NCI-H1436 (cell line): ENCODE measurements at regions not wholly inside any gene's neighbourhood (a gene's known extent, or its start where the extent isn't known, plus 50 kb on each side); places are given as distances from the start of the nearest gene placed in this dataset.

Experiments
- DNase-seq: peaks from one replicate; lab custom pipeline; 2025; lab: John Stamatoyannopoulos, UW

- DNase-seq, result no peak
Measured at GRCh38 chr17:77700165-77700881, 258.2 kb upstream of the TNRC6C start.

GRCh38 chr17:77701996-77702395, 256.5 kb upstream of the TNRC6C start:
- no peak for DNase-seq

DNA sequence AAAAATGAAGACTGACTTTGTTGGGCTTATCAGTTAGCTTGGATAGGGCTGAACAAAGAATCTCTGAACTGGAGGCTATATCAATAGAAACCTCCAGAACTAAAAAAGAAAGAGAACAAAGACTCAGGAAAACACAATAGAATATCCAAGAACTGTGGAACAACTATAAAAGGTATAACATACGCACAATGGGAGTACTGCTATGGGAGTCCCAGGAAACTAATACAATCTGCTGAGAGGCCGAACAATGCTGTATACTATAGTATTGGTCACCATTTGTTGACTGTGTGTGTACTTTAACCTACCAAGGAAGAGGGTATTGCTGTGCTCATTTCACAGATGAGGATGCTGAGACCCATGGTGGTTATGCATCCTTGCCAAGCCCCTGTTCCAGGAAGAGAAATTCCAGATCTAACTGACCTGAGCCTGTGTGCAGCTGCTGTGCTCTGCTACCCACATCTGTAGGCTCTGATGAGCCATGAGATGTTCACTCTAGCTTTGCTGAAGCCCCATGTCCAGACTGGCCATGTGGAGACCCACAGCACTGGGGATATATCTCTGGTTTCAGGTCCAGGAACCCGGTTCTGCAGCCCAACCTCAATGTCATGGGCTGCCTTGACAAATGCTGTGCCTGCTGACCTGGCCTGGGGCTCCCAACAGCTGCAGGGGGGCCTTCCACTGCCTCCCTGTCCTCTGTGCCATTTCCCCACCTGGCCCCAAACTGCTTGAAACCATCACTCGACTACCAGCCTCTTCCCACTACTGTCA, 254.3 kb upstream of the TNRC6C start:
- no peak for DNase-seq

- no peak for DNase-seq
Measured at GRCh38 chr17:77706938-77707337, 251.6 kb upstream of the TNRC6C start.

DNA sequence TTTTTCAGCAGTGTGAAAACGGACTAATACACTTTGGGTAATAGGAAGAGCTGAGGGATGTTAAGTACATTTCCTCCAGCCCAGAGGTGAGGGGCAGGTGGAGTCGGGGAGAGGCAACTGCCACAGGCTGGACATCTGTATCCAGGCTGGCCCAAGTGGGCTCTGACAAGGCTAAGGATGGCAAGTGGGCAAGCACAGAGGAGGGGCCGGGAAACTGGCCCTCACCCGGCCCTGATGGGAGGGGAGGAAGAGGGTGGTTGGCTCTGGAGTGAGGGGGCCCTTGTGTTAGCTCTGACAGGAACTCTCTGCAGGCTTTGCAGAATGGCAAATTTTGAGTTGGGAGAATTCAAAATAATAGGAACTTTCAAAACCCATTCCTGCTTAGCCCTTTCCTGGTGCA, 251.0 kb upstream of the TNRC6C start:
- DNase-seq, result no peak

- no peak for DNase-seq
Measured at GRCh38 chr17:77708049-77708448, 250.5 kb upstream of the TNRC6C start.

DNA sequence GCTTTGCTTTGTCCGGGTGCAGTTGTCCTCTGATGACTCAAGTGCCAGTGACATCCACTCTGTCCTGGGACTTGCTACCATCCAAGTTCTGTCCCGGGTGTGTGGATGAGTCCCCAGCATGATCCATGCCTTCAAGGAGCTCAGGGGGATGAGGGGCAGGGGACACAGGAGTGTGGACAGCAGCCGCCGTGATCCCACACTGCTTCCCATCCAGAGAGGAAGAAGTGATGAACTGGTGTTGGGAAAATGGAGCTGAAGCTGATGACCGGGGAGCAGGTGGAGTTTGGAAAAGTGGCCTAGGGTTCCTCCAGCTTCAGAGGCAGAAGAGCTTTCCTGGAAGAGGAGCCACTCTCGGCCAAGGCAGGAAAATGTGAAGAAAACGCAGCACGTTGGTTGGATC, 249.6 kb upstream of the TNRC6C start:
- no peak for DNase-seq

DNA sequence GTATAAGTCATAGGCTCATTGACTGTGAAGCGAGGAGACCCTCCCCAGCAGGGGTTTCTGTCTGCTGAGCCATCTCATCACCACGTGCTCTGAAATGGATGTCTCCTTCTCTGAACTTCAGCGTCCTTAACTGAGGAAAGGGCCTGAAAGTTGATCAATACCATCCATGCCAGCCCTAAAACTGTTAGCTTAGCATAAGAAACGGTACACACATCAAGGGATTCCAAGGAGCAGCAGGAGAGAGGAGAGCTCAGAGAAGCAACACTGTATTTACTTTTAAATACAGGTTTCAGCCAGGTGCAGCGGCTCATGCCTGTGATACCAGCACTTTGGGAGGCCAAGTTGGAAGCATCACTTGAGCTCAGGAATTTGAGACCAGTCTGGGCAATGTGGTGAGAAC, 248.9 kb upstream of the TNRC6C start:
- DNase-seq, result no peak

GRCh38 chr17:77712578-77712977, 245.9 kb upstream of the TNRC6C start:
- DNase-seq, result no peak

- no peak for DNase-seq
Measured at GRCh38 chr17:77716289-77716926, 242.1 kb upstream of the TNRC6C start.

DNA sequence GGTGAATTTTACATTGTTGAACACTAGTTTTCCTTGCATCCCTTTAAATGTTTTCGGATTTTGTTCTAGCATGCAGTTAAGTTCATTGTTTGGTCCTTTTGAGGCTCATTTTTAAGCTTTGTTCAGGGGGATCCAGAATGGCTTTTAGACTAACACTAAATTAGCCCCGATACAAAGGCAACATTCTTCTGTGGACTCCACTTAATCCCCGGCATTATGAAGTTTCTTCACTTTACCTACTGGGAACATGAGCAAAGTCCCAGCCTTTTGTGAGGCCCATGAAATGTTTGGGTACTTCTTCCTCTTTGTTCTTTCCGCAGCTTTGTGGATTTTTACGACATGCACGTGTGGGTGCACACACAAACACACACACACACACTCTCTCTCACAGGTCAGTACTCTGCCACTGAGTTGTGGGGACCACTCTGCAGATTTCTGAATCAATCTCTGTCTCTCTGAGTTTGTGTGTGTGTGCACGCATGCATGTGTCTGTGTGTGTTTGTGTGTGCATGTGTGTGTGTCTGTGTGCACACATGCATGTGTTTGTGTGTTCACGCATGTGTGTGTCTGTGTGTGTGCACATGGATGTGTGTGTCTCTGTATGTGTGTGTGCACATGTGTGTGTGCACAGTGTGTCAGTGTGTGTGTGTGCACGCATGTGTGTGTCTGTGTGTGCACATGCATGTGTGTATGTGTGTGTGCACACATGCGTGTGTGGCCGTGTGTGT, 240.4 kb upstream of the TNRC6C start:
- DNase-seq, result no peak

GRCh38 chr17:77718669-77718961, 239.9 kb upstream of the TNRC6C start:
- no peak for DNase-seq

DNA sequence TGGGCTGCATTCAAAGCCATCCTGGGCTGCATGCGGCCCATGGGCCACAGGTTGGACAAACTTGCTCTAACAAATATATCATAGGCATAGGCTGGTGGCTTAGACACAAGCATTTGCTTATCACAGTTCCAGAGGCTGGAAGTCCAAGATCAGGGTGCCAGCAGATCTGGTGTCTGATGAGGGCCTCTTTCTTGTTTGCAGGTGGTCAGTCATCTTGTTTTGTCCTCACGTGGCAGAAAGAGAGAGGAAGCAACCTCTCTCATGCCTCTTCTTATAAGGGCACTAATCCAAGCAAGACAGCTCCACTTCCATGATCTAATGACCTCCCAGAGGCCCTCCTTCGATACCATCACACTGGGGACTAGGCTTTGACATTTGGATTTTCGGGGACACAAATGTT, 238.7 kb upstream of the TNRC6C start:
- DNase-seq, result no peak

DNA sequence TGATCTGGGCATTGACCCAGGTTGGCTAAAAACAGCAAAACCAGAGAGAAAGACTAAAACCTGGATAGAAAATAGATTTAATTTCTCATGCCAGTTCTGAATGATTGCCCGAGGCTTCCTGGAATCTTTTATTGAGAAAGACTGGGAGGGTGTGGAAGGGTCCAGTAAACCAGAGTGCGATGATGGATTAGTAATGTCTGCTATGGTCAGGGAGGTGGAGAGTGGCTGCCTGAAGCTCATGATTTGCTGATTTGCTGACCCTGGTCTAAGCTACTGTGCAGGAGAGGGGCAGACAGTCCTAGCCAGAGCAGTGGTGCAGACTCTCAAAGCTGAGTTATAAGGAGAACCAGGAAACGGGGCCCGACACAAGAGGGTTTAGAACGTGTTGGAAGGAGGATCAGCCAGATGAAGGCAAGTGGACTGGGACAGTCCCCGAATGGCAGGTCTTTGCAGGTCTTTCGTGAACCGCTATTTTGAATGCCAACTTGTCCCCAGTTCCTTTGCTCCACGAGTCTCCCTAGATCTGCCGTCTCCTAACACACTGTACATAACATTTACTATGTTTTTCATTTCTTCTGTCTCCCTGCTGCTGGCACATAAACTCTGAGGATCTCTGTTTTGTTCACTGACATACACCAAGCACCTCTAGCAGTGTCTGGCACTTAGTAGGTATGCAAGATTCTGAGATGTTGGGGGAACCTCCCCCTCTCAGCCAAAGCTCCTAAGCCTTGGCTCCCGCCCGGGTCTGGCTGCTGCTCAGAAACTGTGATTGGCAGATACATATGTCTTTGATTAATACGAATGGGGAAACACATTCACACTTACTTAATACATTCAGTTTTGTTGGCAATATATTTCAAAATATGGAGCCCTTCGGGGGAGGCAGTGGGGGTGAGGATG, 237.3 kb upstream of the TNRC6C start:
- DNase-seq, result no peak

DNA sequence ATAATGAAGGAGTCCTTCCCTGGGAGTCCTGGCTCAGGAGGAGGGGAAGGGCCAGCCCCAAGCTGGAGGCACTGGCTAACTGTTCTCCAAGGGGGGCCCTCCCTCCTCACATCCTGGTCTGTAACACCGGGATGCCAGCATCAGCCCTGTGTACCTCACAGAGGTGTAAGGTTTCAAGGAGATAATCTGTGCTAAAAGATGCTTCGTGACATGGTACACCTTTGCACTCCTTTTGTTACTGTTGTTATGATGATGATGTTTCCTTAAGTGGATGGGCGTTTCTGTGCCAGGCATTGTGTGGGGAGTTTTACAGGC, 236.7 kb upstream of the TNRC6C start:
- peak; percentile 50 for DNase-seq

GRCh38 chr17:77722366-77722765, 236.1 kb upstream of the TNRC6C start:
- no peak for DNase-seq

GRCh38 chr17:77723071-77723908, 235.2 kb upstream of the TNRC6C start:
- no peak for DNase-seq

- no peak for DNase-seq
Measured at GRCh38 chr17:77723909-77724875, 234.3 kb upstream of the TNRC6C start.

DNA sequence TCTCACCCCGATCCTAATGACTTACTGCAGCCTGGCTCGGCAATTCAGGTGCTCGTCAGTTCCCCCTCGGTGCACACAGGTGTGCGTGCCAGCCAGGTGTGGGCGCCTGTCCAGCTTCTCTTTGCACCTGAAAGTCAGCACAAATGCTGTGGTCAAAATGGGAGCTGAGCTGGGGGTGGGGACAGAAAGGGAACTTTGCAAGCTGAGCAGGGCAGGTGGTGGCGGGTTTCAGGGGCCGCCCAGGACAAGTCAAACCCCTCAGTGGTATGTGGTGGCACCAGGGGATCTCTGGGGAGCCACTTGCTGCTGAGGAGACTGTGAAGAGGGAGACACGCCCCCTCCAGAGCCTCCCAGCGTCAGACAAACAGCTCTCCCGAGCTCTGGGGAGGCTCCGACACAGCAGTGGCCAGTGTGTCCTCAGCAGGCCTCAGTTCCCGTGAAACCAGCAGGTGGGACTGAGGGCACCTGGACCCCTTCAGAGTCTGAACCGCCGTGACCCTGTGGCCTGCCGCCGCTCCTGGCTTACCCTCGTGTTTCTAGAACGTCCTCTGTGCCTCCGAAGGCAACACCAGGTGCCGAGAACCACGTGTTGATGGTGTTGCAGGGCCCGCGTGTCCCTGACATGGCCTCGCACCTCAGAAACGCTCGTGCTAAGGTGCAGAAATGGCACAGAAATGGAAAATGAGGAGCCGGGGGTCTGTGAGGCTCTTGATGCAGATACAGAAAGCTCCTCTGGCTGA, 233.5 kb upstream of the TNRC6C start:
- peak; percentile 68 for DNase-seq
